HG03095 (cell line): ENCODE measurements at regions not wholly inside any gene's neighbourhood (a gene's known extent, or its start where the extent isn't known, plus 50 kb on each side); places are given as distances from the start of the nearest gene placed in this dataset.

ENCODE experiments used
- ATAC-seq: cut with Tn5 transposase; IDR thresholded peaks from one replicate; pipeline ENCODE4 v1.9.1; 2021; ENCODE audit warnings: moderate library complexity; ENCODE audit not compliant: unreplicated experiment

- ATAC-seq: no peak
These were observed 431.2 kb downstream of the FOXO1 start for GRCh38 chr13:40235160-40235796.

GRCh38 chr13:40236566-40237168 is 429.8 kb downstream of the FOXO1 start:
- ATAC-seq: no peak

GRCh38 chr13:40238761-40239160 is 427.7 kb downstream of the FOXO1 start:
- ATAC-seq: no peak

- no peak for ATAC-seq
These were observed 426.1 kb downstream of the FOXO1 start for GRCh38 chr13:40240293-40240692.

GRCh38 chr13:40241125-40241798 is 425.2 kb downstream of the FOXO1 start:
- ATAC-seq: no peak

- ATAC-seq: no peak
These were observed 423.4 kb downstream of the FOXO1 start for GRCh38 chr13:40243047-40243446.

- no peak for ATAC-seq
These were observed 422.5 kb downstream of the FOXO1 start for GRCh38 chr13:40243982-40244381.

GRCh38 chr13:40245567-40245966 is 420.9 kb downstream of the FOXO1 start:
- ATAC-seq: no peak

- no peak for ATAC-seq
These were observed 418.6 kb downstream of the FOXO1 start for GRCh38 chr13:40247845-40248244.

- no peak for ATAC-seq
These were observed 415.0 kb downstream of the FOXO1 start for GRCh38 chr13:40251343-40252032.

GRCh38 chr13:40252241-40252640 is 414.2 kb downstream of the FOXO1 start:
- no peak for ATAC-seq

GRCh38 chr13:40252676-40253075 is 413.8 kb downstream of the FOXO1 start:
- no peak for ATAC-seq

GRCh38 chr13:40254394-40254793 is 412.0 kb downstream of the FOXO1 start:
- ATAC-seq: no peak

GRCh38 chr13:40255551-40255950 is 410.9 kb downstream of the FOXO1 start:
- ATAC-seq: no peak

- no peak for ATAC-seq
These were observed 406.5 kb downstream of the FOXO1 start for GRCh38 chr13:40259899-40260298.

GRCh38 chr13:40261336-40261735 is 405.1 kb downstream of the FOXO1 start:
- ATAC-seq: no peak

- ATAC-seq: no peak
These were observed 404.5 kb downstream of the FOXO1 start for GRCh38 chr13:40261947-40262346.

- ATAC-seq: no peak
These were observed 397.4 kb downstream of the FOXO1 start for GRCh38 chr13:40269086-40269485.

- no peak for ATAC-seq
These were observed 395.7 kb downstream of the FOXO1 start for GRCh38 chr13:40270726-40271125.

- ATAC-seq: no peak
These were observed 395.1 kb downstream of the FOXO1 start for GRCh38 chr13:40271271-40271885.
